HCT116 (cell line): ENCODE measurements at regions not wholly inside any gene's neighbourhood (a gene's known extent, or its start where the extent isn't known, plus 50 kb on each side); places are given as distances from the start of the nearest gene placed in this dataset.
A peak's percentile ranks its signal among the peaks of the same experiment; 100 is the strongest.

ENCODE experiments used
- ATAC-seq: fragments of 200-7000 bp; cut with Tn5 transposase; 2 replicates; pipeline ENCODE4 v1.9.1; 2020; ENCODE audit warnings: mild to moderate bottlenecking, moderate library complexity
- BruUV-seq: library from RNA; stranded (reverse); fragments of 400-500 nt; replicated peaks from 2 replicates; lab custom pipeline; 2021; lab: Mats Ljungman, UMichigan
- CTCF ChIA-PET: fragments of 300-600 bp; sonication (Branson Sonifier 250); formaldehyde crosslinking; loops from one replicate; lab custom pipeline; 2021; ENCODE audit warnings: antibody characterized with exemption; lab: Charles Lee
- POLR2A ChIA-PET: fragments of 300-600, 350-600 bp; sonication (Branson Sonifier 250); formaldehyde crosslinking; loops from one replicate; lab custom pipeline; 2021; ENCODE audit warnings: antibody characterized with exemption; lab: Charles Lee
- RAD21 ChIA-PET, 2 experiments: fragments of 300-600 bp; sonication (Branson Sonifier 250); formaldehyde crosslinking; loops; one replicate each; lab custom pipeline; 2023; ENCODE audit warnings: low total read pairs in 2 of 2; ENCODE audit not compliant: uncharacterized antibody in 2 of 2, unreplicated experiment in 2 of 2, low non-redundant PET in 1 of 2; lab: Charles Lee
- DNase-seq: peaks from one replicate; pipeline ENCODE4 v3.0.0-alpha.2; 2010; ENCODE audit warnings: low read depth, low spot score
- H2AFZ ChIP-seq: fragments of 200-600 bp; shearing (Covaris generic), sonication (generic); 2 replicates; pipeline ENCODE4 v1.6.1; 2017; ENCODE audit warnings: low read depth, mixed run types, mixed read lengths, antibody characterized with exemption, low read length; ENCODE audit not compliant: poor library complexity, severe bottlenecking
- H3K27ac ChIP-seq: 2 replicates; pipeline ENCODE4 v1.5.1; 2012; ENCODE audit warnings: low read depth, low read length
- H3K27me3 ChIP-seq: fragments of 200-600 bp; sonication (generic); 2 replicates; pipeline ENCODE4 v1.6.1; 2016; ENCODE audit warnings: mixed run types, low read length, mixed read lengths; ENCODE audit not compliant: insufficient read depth
- H3K36me3 ChIP-seq, 2 experiments: fragments of 200-500 bp in 1 of 2; fragments of 200-600 bp in 1 of 2; sonication (Bioruptor generic) in 1 of 2; sonication (generic) in 1 of 2; 2 replicates each; pipeline versions ENCODE4 v1.5.1 to v1.6.1; 2014 to 2016; ENCODE audit warnings: low read length in 2 of 2, inconsistent platforms in 1 of 2, mixed read lengths in 1 of 2, mixed run types in 1 of 2; ENCODE audit not compliant: insufficient read depth in 2 of 2, control insufficient read depth in 1 of 2
- H3K4me1 ChIP-seq, 2 experiments: fragments of 200-600 bp in 1 of 2; sonication (generic) in 1 of 2; 2 replicates each; pipeline versions ENCODE4 v1.5.1 to v1.6.1; 2012 to 2017; ENCODE audit warnings: low read length in 2 of 2, inconsistent platforms in 1 of 2, mild to moderate bottlenecking in 1 of 2, mixed read lengths in 1 of 2, mixed run types in 1 of 2, moderate library complexity in 1 of 2; ENCODE audit not compliant: insufficient read depth in 2 of 2, control insufficient read depth in 1 of 2
- H3K4me2 ChIP-seq: fragments of 200-600 bp; sonication (generic); 2 replicates; pipeline ENCODE4 v1.6.1; 2017; ENCODE audit warnings: mixed run types, low read length, mixed read lengths
- H3K4me3 ChIP-seq, 2 experiments: fragments of 200-600 bp in 1 of 2; sonication (generic) in 1 of 2; replicated peaks in 1 of 2; 2 replicates each; pipeline ENCODE4 v1.5.1; 2011 to 2016; ENCODE audit warnings: low read length in 2 of 2, control low read depth in 1 of 2, low read depth in 1 of 2, mild to moderate bottlenecking in 1 of 2, mixed read lengths in 1 of 2, mixed run types in 1 of 2
- H3K79me2 ChIP-seq: fragments of 200-600 bp; sonication (generic); 2 replicates; pipeline ENCODE4 v1.6.1; 2017; ENCODE audit warnings: mild to moderate bottlenecking, mixed run types, low read length, moderate library complexity, mixed read lengths; ENCODE audit not compliant: insufficient read depth
- H3K9ac ChIP-seq: fragments of 200-600 bp; sonication (generic); 2 replicates; pipeline ENCODE4 v1.6.1; 2016; ENCODE audit warnings: low read length, mixed read lengths
- H3K9me2 ChIP-seq: fragments of 200-600 bp; sonication (generic), shearing (Covaris generic); 2 replicates; pipeline ENCODE4 v1.6.1; 2017; ENCODE audit warnings: mixed run types, mild to moderate bottlenecking, moderate library complexity; ENCODE audit not compliant: insufficient read depth
- H3K9me3 ChIP-seq, 2 experiments: fragments of 200-500 bp in 1 of 2; fragments of 200-600 bp in 1 of 2; sonication (Bioruptor generic) in 1 of 2; sonication (generic) in 1 of 2; 2 replicates each; pipeline ENCODE4 v1.6.1; 2014 to 2017; ENCODE audit warnings: low read length in 2 of 2, mixed read lengths in 2 of 2, inconsistent platforms in 1 of 2, low read depth in 1 of 2, mild to moderate bottlenecking in 1 of 2, mixed run types in 1 of 2, moderate library complexity in 1 of 2; ENCODE audit not compliant: control insufficient read depth in 1 of 2, insufficient read depth in 1 of 2
- H4K20me1 ChIP-seq: fragments of 200-600 bp; sonication (generic), shearing (Covaris generic); 2 replicates; pipeline ENCODE4 v1.6.1; 2017; ENCODE audit warnings: mixed run types, mild to moderate bottlenecking, moderate library complexity; ENCODE audit not compliant: insufficient read depth
- CBX3 ChIP-seq: IDR thresholded peaks from 2 replicates; pipeline ENCODE4 v1.6.1; 2012; ENCODE audit warnings: low read depth
- CEBPB ChIP-seq: IDR thresholded peaks from 2 replicates; pipeline ENCODE4 v1.6.1; 2012; ENCODE audit warnings: low read depth
- POLR2A ChIP-seq: IDR thresholded peaks from 2 replicates; pipeline ENCODE4 v1.7.0; 2011; ENCODE audit warnings: borderline replicate concordance; ENCODE audit not compliant: insufficient read depth, insufficient read length; ENCODE audit errors: extremely low read depth
- RAD21 ChIP-seq: IDR thresholded peaks from 2 replicates; pipeline ENCODE4 v1.6.1; 2012; ENCODE audit warnings: low read depth, mild to moderate bottlenecking
- TCF7L2 ChIP-seq: IDR thresholded peaks from 2 replicates; pipeline ENCODE4 v1.7.0; 2011; ENCODE audit warnings: borderline replicate concordance, inconsistent platforms; ENCODE audit not compliant: insufficient read depth, insufficient read length; ENCODE audit errors: extremely low read depth
- ZBTB33 ChIP-seq: IDR thresholded peaks from 2 replicates; pipeline ENCODE4 v1.6.1; 2011; ENCODE audit warnings: mild to moderate bottlenecking, low read length, moderate library complexity; ENCODE audit not compliant: insufficient replicate concordance; ENCODE audit errors: extremely low read depth
- ZFX ChIP-seq: fragments of 450-650 bp; IDR thresholded peaks from 2 replicates; pipeline ENCODE4 v1.6.1; 2017
- intact Hi-C: fragments of 100-400 bp; cut with micrococcal nuclease; formaldehyde crosslinking; loops from 2 replicates; pipeline ENCODE4 v1.10.0; 2022

- ChIA-PET POLR2A (interaction anchor here (1.0 kb wide), 1 partner anchor 24 kb away, joined by 4 read pairs; no protein-coding TSS in a partner anchor), RAD21 (no interaction called here), CTCF (no interaction called here)
- H3K4me3 ChIP-seq: no peak overlapping the region
- ATAC-seq (no peak), DNase-seq (no peak)
- H3K27me3 ChIP-seq: no peaks in the 10 kb centered on the region
- H3K9me3 ChIP-seq: no peaks in the 10 kb centered on the region
- intact Hi-C loops: no loop called here
- H4K20me1 ChIP-seq: no peaks in the 10 kb centered on the region
- BruUV-seq: no TSS peak
- H3K9ac ChIP-seq: no peak overlapping the region
- H3K36me3 ChIP-seq: no peaks in the 10 kb centered on the region
- H3K79me2 ChIP-seq: no peaks in the 10 kb centered on the region
- peaks cover 6 to 13% of the 10 kb centered on the region in 2 experiments; a peak in 3 of 4 replicates for H3K4me1 ChIP-seq
- no peak overlapping the region for H3K4me2 ChIP-seq
- no peak overlapping the region for H2AFZ ChIP-seq
- no peak overlapping the region for H3K27ac ChIP-seq
- H3K9me2 ChIP-seq: no peaks in the 10 kb centered on the region
- TF ChIP-seq ZFX: no peak
- TF ChIP-seq ZBTB33: no peak
- no peak for TF ChIP-seq TCF7L2
- TF ChIP-seq CBX3: no peak
- no peak for TF ChIP-seq CEBPB
- TF ChIP-seq POLR2A: no peak
Measured at GRCh38 chr5:143601357-143601756, 197.9 kb upstream of the NR3C1 start.

- intact Hi-C loops: no loop called here
- Histone ChIP-seq H3K4me2 (no peak overlapping the region), H3K27ac (no peak overlapping the region), H4K20me1 (no peaks in the 10 kb centered on the region), H3K4me3 (no peak overlapping the region), H3K9me3 (no peaks in the 10 kb centered on the region), H3K4me1 (peaks cover 13 to 21% of the 10 kb centered on the region in 2 experiments), H3K79me2 (no peaks in the 10 kb centered on the region), H3K9ac (no peak overlapping the region), H3K27me3 (no peaks in the 10 kb centered on the region), H3K9me2 (no peaks in the 10 kb centered on the region), H2AFZ (peak overlapping the region; percentile 49), H3K36me3 (no peaks in the 10 kb centered on the region)
- BruUV-seq: no TSS peak
- no peak for TF ChIP-seq RAD21
- peak; percentile 16; the same call in 1 of the 2 replicates for TF ChIP-seq CEBPB
- DNase-seq: no peak
- ChIA-PET POLR2A (no interaction called here), RAD21 (no interaction called here), CTCF (no interaction called here)
- no peak for ATAC-seq
Measured at GRCh38 chr5:143600396-143601075, 197.1 kb upstream of the NR3C1 start.
